Peyer's patch (tissue), 4 donors: ENCODE measurements at regions not wholly inside any gene's neighbourhood (a gene's known extent, or its start where the extent isn't known, plus 50 kb on each side); places are given as distances from the start of the nearest gene placed in this dataset.
A peak's percentile ranks its signal among the peaks of the same experiment; 100 is the strongest.

Source experiments
- DNase-seq, 3 donors: peaks; one replicate each; pipeline ENCODE4 v3.0.0-alpha.2; 2017 to 2019
- H3K27ac ChIP-seq, 4 donors: fragments of 200-600 bp; sonication (generic); one replicate each; pipeline ENCODE4 v1.5.1; 2016 to 2019
- H3K27me3 ChIP-seq, 2 donors: fragments of 200-600 bp; sonication (generic); one replicate each; pipeline ENCODE4 v1.5.1; 2019
- H3K36me3 ChIP-seq, 3 donors: fragments of 200-600 bp; sonication (generic); one replicate each; pipeline ENCODE4 v1.5.1; 2016 to 2019
- H3K4me1 ChIP-seq, 4 donors: fragments of 200-600 bp; sonication (generic); one replicate each; pipeline ENCODE4 v1.5.1; 2016 to 2019
- H3K4me3 ChIP-seq, 4 donors: fragments of 200-600 bp; sonication (generic); 1 replicate in 3 of 4; 2 replicates in 1 of 4; pipeline ENCODE4 v1.5.1; 2016 to 2019; ENCODE audit warnings: mild to moderate bottlenecking in 1 of 4
- H3K9me3 ChIP-seq, 4 donors: fragments of 200-600 bp; sonication (generic); one replicate each; pipeline ENCODE4 v1.5.1; 2016 to 2019; ENCODE audit warnings: mild to moderate bottlenecking in 1 of 4
- CTCF ChIP-seq, 6 experiments: fragments of 450-650 bp in 4 of 6; fragments of 200-600 bp in 2 of 6; sonication (generic) in 1 of 6; IDR thresholded peaks; one replicate each; pipeline ENCODE4 v1.5.1; 2017 to 2019; ENCODE audit warnings: antibody characterized with exemption in 6 of 6, mild to moderate bottlenecking in 3 of 6, moderate library complexity in 1 of 6
- POLR2A ChIP-seq, 2 donors: fragments of 450-650 bp; IDR thresholded peaks; one replicate each; pipeline ENCODE4 v1.5.1; 2017; ENCODE audit warnings: antibody characterized with exemption in 2 of 2, mild to moderate bottlenecking in 2 of 2, moderate library complexity in 2 of 2

GRCh38 chr11:134541951-134542350 is 129.9 kb upstream of the B3GAT1 start:
- Histone ChIP-seq H3K9me3 (no peaks in the 10 kb centered on the region), H3K4me3 (no peak overlapping the region), H3K27me3 (no peaks in the 10 kb centered on the region), H3K36me3 (no peaks in the 10 kb centered on the region), H3K4me1 (no peaks in the 10 kb centered on the region), H3K27ac (no peak overlapping the region)
- DNase-seq, result no peak
- TF ChIP-seq CTCF (IDR thresholded peaks at IDR 0.05) (no peak), POLR2A (IDR thresholded peaks at IDR 0.05) (no peak)

GRCh38 chr11:134541355-134541754 is 129.3 kb upstream of the B3GAT1 start:
- no peak overlapping the region for H3K27ac ChIP-seq
- no peak for DNase-seq
- TF ChIP-seq CTCF (IDR thresholded peaks at IDR 0.05) (no peak), POLR2A (IDR thresholded peaks at IDR 0.05) (no peak)
- H3K27me3 ChIP-seq, result no peaks in the 10 kb centered on the region
- no peaks in the 10 kb centered on the region for H3K9me3 ChIP-seq
- H3K36me3 ChIP-seq, result no peaks in the 10 kb centered on the region
- H3K4me3 ChIP-seq, result no peak overlapping the region
- no peaks in the 10 kb centered on the region for H3K4me1 ChIP-seq

GRCh38 chr11:134539285-134539684 is 127.2 kb upstream of the B3GAT1 start:
- Histone ChIP-seq H3K27ac (no peak overlapping the region), H3K27me3 (no peaks in the 10 kb centered on the region), H3K4me3 (no peak overlapping the region), H3K36me3 (no peaks in the 10 kb centered on the region), H3K9me3 (no peaks in the 10 kb centered on the region), H3K4me1 (no peaks in the 10 kb centered on the region)
- DNase-seq, result no peak
- TF ChIP-seq POLR2A (IDR thresholded peaks at IDR 0.05), result no peak
- no peak for TF ChIP-seq CTCF (IDR thresholded peaks at IDR 0.05)

- Histone ChIP-seq H3K36me3 (no peaks in the 10 kb centered on the region), H3K27ac (no peak overlapping the region), H3K9me3 (no peaks in the 10 kb centered on the region), H3K4me1 (no peaks in the 10 kb centered on the region), H3K4me3 (no peak overlapping the region), H3K27me3 (no peaks in the 10 kb centered on the region)
- no peak for TF ChIP-seq CTCF (IDR thresholded peaks at IDR 0.05)
- TF ChIP-seq POLR2A (IDR thresholded peaks at IDR 0.05), result no peak
- DNase-seq, result peak in 1 of 3 donors; percentile 26
Observed at GRCh38 chr11:134538742-134539141, 126.7 kb upstream of the B3GAT1 start.

- H3K36me3 ChIP-seq, result no peaks in the 10 kb centered on the region
- H3K4me1 ChIP-seq, result no peaks in the 10 kb centered on the region
- H3K9me3 ChIP-seq, result no peaks in the 10 kb centered on the region
- no peak overlapping the region for H3K27ac ChIP-seq
- H3K27me3 ChIP-seq, result no peaks in the 10 kb centered on the region
- TF ChIP-seq CTCF (IDR thresholded peaks at IDR 0.05), result no peak
- TF ChIP-seq POLR2A (IDR thresholded peaks at IDR 0.05), result no peak
- no peak overlapping the region for H3K4me3 ChIP-seq
- DNase-seq, result no peak
Observed at GRCh38 chr11:134537941-134538340, 125.9 kb upstream of the B3GAT1 start.

GRCh38 chr11:134537296-134537695 is 125.3 kb upstream of the B3GAT1 start:
- Histone ChIP-seq H3K9me3 (no peaks in the 10 kb centered on the region), H3K27ac (no peak overlapping the region), H3K4me3 (no peak overlapping the region), H3K4me1 (no peaks in the 10 kb centered on the region), H3K27me3 (no peaks in the 10 kb centered on the region), H3K36me3 (no peaks in the 10 kb centered on the region)
- DNase-seq, result peak in 1 of 3 donors; percentile 27
- TF ChIP-seq CTCF (IDR thresholded peaks at IDR 0.05) (no peak), POLR2A (IDR thresholded peaks at IDR 0.05) (no peak)
